Kidney (tissue), 13 donors: ENCODE measurements at regions not wholly inside any gene's neighbourhood (a gene's known extent, or its start where the extent isn't known, plus 50 kb on each side); places are given as distances from the start of the nearest gene placed in this dataset.

ENCODE experiments used
- DNase-seq, 5 donors: peaks; one replicate each; pipeline ENCODE4 v3.0.0-alpha.2; 2013 to 2020
- FAIRE-seq: peaks from 2 replicates; lab custom pipeline; 2012; peaks lifted over from hg19 to GRCh38; lab: Jason Lieb, UNC
- H3K27ac ChIP-seq, 2 donors: one replicate each; pipeline ENCODE4 v1.7.0; 2013; ENCODE audit warnings: low read depth in 2 of 2, low read length in 2 of 2, inconsistent platforms in 1 of 2
- H3K27me3 ChIP-seq: one replicate; pipeline ENCODE4 v1.7.1; 2013; ENCODE audit warnings: low read length, inconsistent platforms; ENCODE audit not compliant: control insufficient read depth, insufficient read depth
- H3K36me3 ChIP-seq, 3 donors: one replicate each; pipeline versions ENCODE4 v1.7.0 to v1.7.1; 2013; ENCODE audit warnings: low read length in 3 of 3, control low read depth in 1 of 3, inconsistent platforms in 1 of 3; ENCODE audit not compliant: insufficient read depth in 3 of 3, control insufficient read depth in 2 of 3
- H3K4me1 ChIP-seq, 3 donors: one replicate each; pipeline versions ENCODE4 v1.7.0 to v1.7.1; 2013; ENCODE audit warnings: low read length in 3 of 3, inconsistent platforms in 1 of 3, low read depth in 1 of 3; ENCODE audit not compliant: control insufficient read depth in 2 of 3, insufficient read depth in 2 of 3
- H3K4me3 ChIP-seq, 3 donors: one replicate each; pipeline versions ENCODE4 v1.7.0 to v1.8.1; 2013; ENCODE audit warnings: low read length in 3 of 3, control low read depth in 1 of 3, inconsistent platforms in 1 of 3
- H3K9ac ChIP-seq, 3 donors: one replicate each; pipeline versions ENCODE4 v1.7.0 to v1.7.1; 2013; ENCODE audit warnings: low read length in 3 of 3, control low read depth in 1 of 3, inconsistent platforms in 1 of 3
- H3K9me3 ChIP-seq, 3 donors: one replicate each; pipeline versions ENCODE4 v1.7.0 to v1.7.1; 2013; ENCODE audit warnings: low read length in 3 of 3, control low read depth in 1 of 3, inconsistent platforms in 1 of 3; ENCODE audit not compliant: control insufficient read depth in 2 of 3, insufficient read depth in 1 of 3
- intact Hi-C: fragments of 100-400 bp; cut with DNase I; formaldehyde crosslinking; loops from one replicate; pipeline ENCODE4 v1.11.1; 2022
- TF ChIP-seq, protein P1 (sequence below): IDR thresholded peaks from 3 replicates; pipeline ENCODE4 v1.5.1; 2012; ENCODE audit warnings: mild to moderate bottlenecking, moderate library complexity, borderline replicate concordance; ENCODE audit not compliant: insufficient read depth; ENCODE audit errors: extremely low read depth
- donor health status: control.
- donor health status: control.
- donor health status: control.
- donor health status: control.
- donor health status: control.
- donor health status: DM: yes; HTN: yes; CAD: no.
- donor health status: Normal renal cell carcinoma (clear cell type).

GRCh38 chr5:94024101-94024500 lies 282.7 kb upstream of the POU5F2 start:
- no peak for DNase-seq
- Histone ChIP-seq H3K4me1 (no peaks in the 10 kb centered on the region), H3K9ac (no peak overlapping the region), H3K4me3 (no peak overlapping the region), H3K27ac (no peak overlapping the region), H3K9me3 (no peaks in the 10 kb centered on the region), H3K27me3 (no peaks in the 10 kb centered on the region), H3K36me3 (no peaks in the 10 kb centered on the region)
- FAIRE-seq, result no peak
- intact Hi-C loops, result no loop called here
- TF ChIP-seq, protein P1, sequence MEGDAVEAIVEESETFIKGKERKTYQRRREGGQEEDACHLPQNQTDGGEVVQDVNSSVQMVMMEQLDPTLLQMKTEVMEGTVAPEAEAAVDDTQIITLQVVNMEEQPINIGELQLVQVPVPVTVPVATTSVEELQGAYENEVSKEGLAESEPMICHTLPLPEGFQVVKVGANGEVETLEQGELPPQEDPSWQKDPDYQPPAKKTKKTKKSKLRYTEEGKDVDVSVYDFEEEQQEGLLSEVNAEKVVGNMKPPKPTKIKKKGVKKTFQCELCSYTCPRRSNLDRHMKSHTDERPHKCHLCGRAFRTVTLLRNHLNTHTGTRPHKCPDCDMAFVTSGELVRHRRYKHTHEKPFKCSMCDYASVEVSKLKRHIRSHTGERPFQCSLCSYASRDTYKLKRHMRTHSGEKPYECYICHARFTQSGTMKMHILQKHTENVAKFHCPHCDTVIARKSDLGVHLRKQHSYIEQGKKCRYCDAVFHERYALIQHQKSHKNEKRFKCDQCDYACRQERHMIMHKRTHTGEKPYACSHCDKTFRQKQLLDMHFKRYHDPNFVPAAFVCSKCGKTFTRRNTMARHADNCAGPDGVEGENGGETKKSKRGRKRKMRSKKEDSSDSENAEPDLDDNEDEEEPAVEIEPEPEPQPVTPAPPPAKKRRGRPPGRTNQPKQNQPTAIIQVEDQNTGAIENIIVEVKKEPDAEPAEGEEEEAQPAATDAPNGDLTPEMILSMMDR, result no peak

DNA sequence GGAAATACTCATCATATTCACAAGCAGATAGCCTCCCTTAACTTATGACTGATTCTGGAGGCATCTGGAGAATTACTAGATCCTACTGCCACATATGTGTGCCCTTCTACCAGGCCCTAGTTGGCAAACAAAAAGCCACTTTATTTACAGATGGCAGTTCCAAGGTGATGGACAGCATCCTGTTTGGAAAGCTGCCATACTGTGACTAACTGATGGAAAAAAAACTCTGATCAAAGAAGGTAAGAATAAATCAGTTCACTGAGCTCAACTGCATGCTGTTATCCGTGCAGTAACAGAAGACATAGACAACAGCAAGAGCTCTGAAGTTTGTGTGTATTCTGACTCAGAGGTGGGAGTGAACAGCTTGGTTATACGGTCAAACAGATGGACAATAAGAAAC lies 279.8 kb upstream of the POU5F2 start:
- no peaks in the 10 kb centered on the region for H3K36me3 ChIP-seq
- H3K9me3 ChIP-seq, result no peaks in the 10 kb centered on the region
- H3K27me3 ChIP-seq, result no peaks in the 10 kb centered on the region
- TF ChIP-seq, protein P1, result no peak
- H3K4me1 ChIP-seq, result no peaks in the 10 kb centered on the region
- H3K27ac ChIP-seq, result no peak overlapping the region
- FAIRE-seq (no peak), DNase-seq (peak in 1 of 5 donors; percentile 5)
- intact Hi-C loops, result no loop called here
- no peak overlapping the region for H3K9ac ChIP-seq
- H3K4me3 ChIP-seq, result no peak overlapping the region

DNA sequence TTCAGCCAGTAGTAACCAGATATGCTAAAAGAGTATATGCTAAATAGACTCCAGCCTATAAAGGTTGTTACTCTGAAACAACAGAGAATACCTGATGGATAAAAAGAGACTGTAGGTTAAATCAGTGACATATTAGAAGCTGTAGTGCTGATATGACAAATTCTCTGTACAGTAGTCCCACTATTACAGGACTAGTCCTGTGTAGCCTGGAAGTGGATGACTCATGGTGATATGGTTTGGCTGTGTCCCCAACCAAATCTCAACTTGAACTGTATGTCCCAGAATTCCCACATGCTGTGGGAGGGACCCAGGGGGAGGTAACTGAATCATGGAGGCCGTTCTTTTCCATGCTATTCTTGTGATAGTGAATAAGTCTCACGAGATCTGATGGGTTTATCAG lies 276.2 kb upstream of the POU5F2 start:
- intact Hi-C loops, result no loop called here
- H3K36me3 ChIP-seq, result peaks cover 0 to 2% (median 0%) of the 10 kb centered on the region in 3 donors
- FAIRE-seq (no peak), DNase-seq (no peak)
- no peaks in the 10 kb centered on the region for H3K27me3 ChIP-seq
- peaks cover 0 to 9% (median 3%) of the 10 kb centered on the region in 3 donors for H3K9me3 ChIP-seq
- no peak overlapping the region for H3K9ac ChIP-seq
- no peak overlapping the region for H3K27ac ChIP-seq
- H3K4me1 ChIP-seq, result no peaks in the 10 kb centered on the region
- TF ChIP-seq, protein P1, result no peak
- no peak overlapping the region for H3K4me3 ChIP-seq

DNA sequence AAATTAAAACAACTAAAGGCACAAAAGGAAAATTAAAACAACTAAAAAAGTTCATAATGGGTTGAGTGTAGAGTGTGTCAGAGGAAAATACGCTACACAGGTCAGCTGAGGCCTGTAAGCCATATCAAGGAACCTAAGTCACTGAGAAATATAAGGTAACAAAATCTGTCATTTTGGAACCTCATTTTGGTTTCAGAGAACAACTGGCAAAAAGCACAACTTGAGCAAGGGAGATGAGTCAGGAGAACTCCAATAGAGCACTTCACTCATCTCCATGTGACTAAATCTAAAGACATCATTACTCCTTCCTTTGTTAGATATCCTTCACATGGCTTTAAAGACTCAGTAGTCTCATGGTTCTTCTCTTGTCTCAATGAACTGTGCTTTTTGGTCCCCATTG lies 269.4 kb upstream of the POU5F2 start:
- TF ChIP-seq, protein P1, result no peak
- DNase-seq (no peak), FAIRE-seq (no peak)
- Histone ChIP-seq H3K27me3 (no peaks in the 10 kb centered on the region), H3K9ac (no peak overlapping the region), H3K27ac (no peak overlapping the region), H3K4me3 (no peak overlapping the region), H3K4me1 (no peaks in the 10 kb centered on the region), H3K9me3 (peaks cover 0 to 9% (median 4%) of the 10 kb centered on the region in 3 donors), H3K36me3 (no peaks in the 10 kb centered on the region)
- intact Hi-C loops, result no loop called here
